PC-9 (cell line): ENCODE measurements at regions not wholly inside any gene's neighbourhood (a gene's known extent, or its start where the extent isn't known, plus 50 kb on each side); places are given as distances from the start of the nearest gene placed in this dataset.

Experiments
- CTCF ChIP-seq: fragments of 200-600 bp; sonication (generic); conservative IDR thresholded peaks from 2 replicates; pipeline ENCODE4 v1.6.1; 2017; ENCODE audit warnings: mixed run types, antibody characterized with exemption, mild to moderate bottlenecking, moderate library complexity
- EZH2 ChIP-seq: fragments of 200-600 bp; sonication (generic); IDR thresholded peaks from 2 replicates; pipeline ENCODE4 v1.8.0; 2017; ENCODE audit warnings: antibody characterized with exemption, low read depth

GRCh38 chr4:140243278-140243753 lies 89.3 kb upstream of the MAML3 start:
- TF ChIP-seq CTCF (no peak), EZH2 (no peak)
